Rectal smooth muscle tissue (tissue), 1 donor: ENCODE measurements at regions not wholly inside any gene's neighbourhood (a gene's known extent, or its start where the extent isn't known, plus 50 kb on each side); places are given as distances from the start of the nearest gene placed in this dataset.
"Not testable (repeated sequence)": the region's sequence is repeated elsewhere in the genome, so short reads cannot be mapped to it uniquely, and the experiment has no call there.

Experiments used
- H3K27ac ChIP-seq: one replicate; pipeline ENCODE4 v1.7.0; 2013; ENCODE audit warnings: low read depth, low read length, inconsistent platforms
- H3K27me3 ChIP-seq: one replicate; pipeline ENCODE4 v1.7.0; 2013; ENCODE audit warnings: low read length; ENCODE audit not compliant: control insufficient read depth, insufficient read depth
- H3K36me3 ChIP-seq: one replicate; pipeline ENCODE4 v1.7.0; 2013; ENCODE audit warnings: low read length; ENCODE audit not compliant: control insufficient read depth, insufficient read depth
- H3K4me1 ChIP-seq: one replicate; pipeline ENCODE4 v1.7.0; 2013; ENCODE audit warnings: low read length; ENCODE audit not compliant: control insufficient read depth, insufficient read depth
- H3K4me3 ChIP-seq: one replicate; pipeline ENCODE4 v1.7.0; 2013; ENCODE audit warnings: low read length
- H3K9ac ChIP-seq: one replicate; pipeline ENCODE4 v1.7.0; 2013; ENCODE audit warnings: low read length

DNA sequence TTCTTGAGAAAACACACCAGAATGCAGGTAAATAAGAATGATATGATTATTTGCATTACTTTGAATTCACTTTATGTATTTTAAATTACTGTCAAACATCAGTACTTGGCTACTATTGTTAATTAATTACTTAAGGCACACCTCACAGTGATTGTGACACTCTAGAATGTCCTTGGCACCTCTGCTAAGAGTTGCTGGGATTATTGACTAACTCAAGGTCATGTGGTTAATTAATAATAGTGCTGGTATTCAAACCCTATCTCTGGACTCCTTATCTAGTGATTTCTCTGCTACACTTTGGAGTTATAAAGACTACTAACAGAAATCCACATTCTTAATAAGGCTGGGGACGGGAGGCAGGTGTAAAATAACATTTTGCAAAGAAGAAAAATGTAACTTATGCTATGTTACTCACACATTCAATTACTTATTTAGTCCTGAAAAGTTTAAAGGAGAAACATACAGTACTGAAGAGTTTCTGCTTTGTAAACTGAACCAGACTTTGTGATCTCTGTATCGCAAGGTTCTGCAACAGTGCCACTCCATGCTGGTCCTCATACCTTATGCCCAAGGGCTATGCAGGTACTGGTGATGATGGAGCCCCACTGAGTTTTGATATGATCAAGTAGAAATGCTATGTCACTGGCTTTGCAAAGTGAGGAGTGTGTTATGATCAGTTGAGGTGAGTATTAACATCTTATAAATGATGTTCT lies 242.7 kb downstream of the MID1IP1 start:
- no peaks in the 10 kb centered on the region for H3K27me3 ChIP-seq

DNA sequence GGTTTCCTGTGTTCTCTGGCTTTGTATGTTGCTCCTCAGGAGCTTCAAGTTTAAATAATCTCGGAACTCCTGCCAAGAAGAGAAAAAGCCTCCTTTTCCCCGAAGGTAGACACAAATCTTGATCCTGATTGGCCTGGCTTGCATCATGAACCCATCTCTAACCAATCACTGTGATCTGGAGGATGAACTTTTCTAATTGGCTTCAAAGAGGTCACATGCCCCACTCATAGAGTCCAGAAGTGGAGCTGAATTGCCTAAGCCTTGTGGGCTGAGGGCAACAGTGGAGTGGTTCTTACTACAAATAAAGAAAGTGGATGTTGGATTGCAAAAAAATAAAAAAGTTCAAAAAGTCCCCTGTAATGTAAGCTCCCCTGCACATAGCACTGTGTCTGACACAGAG lies 245.9 kb downstream of the MID1IP1 start:
- no peaks in the 10 kb centered on the region for H3K4me1 ChIP-seq
- no peak overlapping the region for H3K27ac ChIP-seq
- H3K27me3 ChIP-seq, result no peaks in the 10 kb centered on the region
- H3K4me3 ChIP-seq, result no peak overlapping the region
- no peak overlapping the region for H3K9ac ChIP-seq
- H3K36me3 ChIP-seq, result no peaks in the 10 kb centered on the region

More for the DNA sequence above, 242.7 kb downstream of the MID1IP1 start:
- Histone ChIP-seq H3K4me3 (no peak overlapping the region), H3K27ac (no peak overlapping the region), H3K4me1 (no peaks in the 10 kb centered on the region), H3K9ac (no peak overlapping the region), H3K36me3 (no peaks in the 10 kb centered on the region)

DNA sequence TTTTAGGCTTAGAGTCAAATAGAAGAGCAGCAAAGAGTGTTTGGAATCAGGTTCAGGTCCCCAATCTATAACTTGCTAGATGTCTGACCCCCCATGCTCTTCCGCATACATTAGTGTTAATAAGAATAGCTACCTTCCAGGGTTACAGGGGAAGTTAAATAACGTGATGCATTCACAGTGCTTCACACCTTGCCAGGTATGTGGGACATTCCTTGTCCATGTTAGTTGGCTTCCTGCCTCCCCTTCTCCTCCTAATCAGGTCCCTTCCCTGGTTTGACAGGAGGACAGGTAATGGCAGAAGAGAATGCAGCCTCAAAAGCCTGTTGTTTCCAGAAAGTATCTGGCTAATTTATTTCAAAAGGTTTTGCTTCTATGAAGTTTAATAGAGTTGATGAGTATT lies 248.7 kb downstream of the MID1IP1 start:
- Histone ChIP-seq H3K4me1 (no peaks in the 10 kb centered on the region), H3K4me3 (no peak overlapping the region), H3K27ac (no peak overlapping the region), H3K9ac (no peak overlapping the region), H3K36me3 (no peaks in the 10 kb centered on the region), H3K27me3 (no peaks in the 10 kb centered on the region)

DNA sequence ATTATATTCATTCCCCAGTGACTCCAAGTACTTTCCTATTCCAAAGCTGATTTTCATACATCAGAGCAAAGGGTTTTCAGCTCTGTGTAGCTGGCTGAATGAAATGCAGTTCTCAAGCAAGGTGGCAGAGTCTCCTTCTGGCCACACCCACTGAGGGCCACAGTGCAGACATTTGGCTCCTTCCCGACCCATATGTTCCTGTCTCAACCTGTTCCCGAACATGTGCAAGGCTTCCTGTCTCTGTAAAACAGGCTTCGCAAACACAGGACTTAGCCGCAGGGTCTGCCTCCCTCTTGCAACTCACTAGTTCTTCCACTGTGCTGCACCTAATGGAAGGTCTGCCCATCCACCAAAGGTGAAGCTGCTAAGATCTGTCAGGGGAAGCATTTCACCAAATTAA lies 249.2 kb downstream of the MID1IP1 start:
- Histone ChIP-seq H3K9ac (no peak overlapping the region), H3K27ac (no peak overlapping the region), H3K27me3 (no peaks in the 10 kb centered on the region), H3K4me1 (no peaks in the 10 kb centered on the region), H3K4me3 (no peak overlapping the region), H3K36me3 (no peaks in the 10 kb centered on the region)

DNA sequence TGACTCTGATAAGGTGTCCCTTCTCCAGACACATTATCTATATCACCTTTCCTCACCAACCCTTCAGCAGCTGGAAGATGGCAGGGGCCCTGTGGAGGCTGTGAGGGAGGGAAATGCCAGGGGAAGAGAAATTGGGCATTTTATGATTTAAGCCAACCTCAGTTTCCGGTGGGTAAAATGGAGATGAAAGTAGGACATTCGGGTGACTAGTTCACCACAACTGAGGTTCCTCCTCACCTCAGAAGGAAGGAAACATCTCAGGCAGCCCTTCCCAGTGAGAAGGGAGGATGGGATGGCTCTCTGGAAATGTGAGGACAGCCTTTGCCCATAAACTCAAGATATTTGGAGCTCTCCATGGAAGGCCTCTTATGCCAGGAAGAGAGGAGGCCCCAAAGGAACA lies 251.5 kb downstream of the MID1IP1 start:
- Histone ChIP-seq H3K9ac (no peak overlapping the region), H3K27ac (no peak overlapping the region), H3K4me3 (no peak overlapping the region), H3K27me3 (no peaks in the 10 kb centered on the region), H3K36me3 (no peaks in the 10 kb centered on the region), H3K4me1 (no peaks in the 10 kb centered on the region)

DNA sequence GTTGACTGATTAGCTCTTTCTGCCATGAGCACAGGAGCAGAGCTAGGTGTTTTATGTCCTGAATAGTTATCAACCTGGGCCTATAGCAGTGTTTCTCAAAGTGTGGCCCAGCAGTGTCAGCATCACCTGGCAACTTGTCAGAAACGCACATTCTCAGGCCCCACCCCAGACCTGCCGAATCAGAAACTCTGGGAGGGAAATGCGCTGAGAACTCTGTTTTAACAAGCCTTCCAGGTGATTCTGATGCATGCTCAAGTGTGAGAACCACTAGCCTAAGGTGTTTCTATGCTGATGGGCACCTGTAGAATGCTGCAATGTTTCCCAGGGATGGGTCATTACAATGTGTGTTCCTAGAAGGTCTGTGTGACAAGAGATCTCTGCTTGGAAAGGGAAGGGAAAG lies 257.5 kb downstream of the MID1IP1 start:
- no peaks in the 10 kb centered on the region for H3K27me3 ChIP-seq

DNA sequence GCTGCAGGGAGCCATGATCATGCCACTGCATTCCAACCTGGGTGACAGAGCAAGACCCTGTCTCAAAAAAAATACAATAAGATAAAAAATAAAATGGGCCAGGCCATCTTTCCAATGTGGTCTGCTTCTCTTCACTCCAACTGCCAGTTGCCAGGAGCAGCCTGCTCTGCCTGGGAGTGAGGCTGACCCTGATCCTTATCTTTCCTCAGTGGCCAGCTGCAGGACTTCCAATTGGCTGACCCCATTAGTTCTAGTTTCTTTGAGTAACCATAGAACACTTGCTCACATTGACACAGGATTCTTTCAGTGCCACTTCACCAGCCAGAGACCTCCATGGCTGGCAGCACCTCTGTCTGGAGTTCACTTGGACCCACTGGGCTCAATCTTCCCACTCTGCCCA lies 258.6 kb downstream of the MID1IP1 start:
- Histone ChIP-seq H3K4me3 (no peak overlapping the region), H3K4me1 (no peaks in the 10 kb centered on the region), H3K9ac (no peak overlapping the region), H3K36me3 (no peaks in the 10 kb centered on the region), H3K27ac (no peak overlapping the region), H3K27me3 (no peaks in the 10 kb centered on the region)

More for the DNA sequence above, 257.5 kb downstream of the MID1IP1 start:
- no peaks in the 10 kb centered on the region for H3K36me3 ChIP-seq
- H3K4me1 ChIP-seq, result no peaks in the 10 kb centered on the region
- no peak overlapping the region for H3K27ac ChIP-seq
- H3K9ac ChIP-seq, result no peak overlapping the region
- no peak overlapping the region for H3K4me3 ChIP-seq

DNA sequence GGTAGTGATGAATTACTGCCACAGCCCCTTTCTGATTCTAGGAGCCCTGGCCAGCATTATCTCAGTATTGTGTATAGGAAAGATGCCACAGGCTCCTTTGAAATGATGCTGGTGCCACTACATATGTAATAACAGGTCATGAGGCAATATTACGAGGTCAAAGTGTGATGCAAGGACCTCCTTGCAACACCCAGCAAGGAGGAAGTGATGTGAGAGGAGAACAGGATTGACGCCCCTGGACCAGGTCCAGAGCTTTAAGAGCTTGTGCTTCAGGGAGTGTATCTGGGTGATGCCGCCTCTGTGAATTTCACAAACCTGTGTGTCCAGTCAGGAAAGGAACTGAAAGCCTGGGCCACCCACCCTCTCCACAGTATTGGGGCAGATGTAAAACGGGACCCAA lies 261.8 kb downstream of the MID1IP1 start:
- H3K4me1 ChIP-seq, result no peaks in the 10 kb centered on the region
- H3K27ac ChIP-seq, result no peak overlapping the region
- H3K36me3 ChIP-seq, result no peaks in the 10 kb centered on the region
- no peak overlapping the region for H3K9ac ChIP-seq
- H3K27me3 ChIP-seq, result no peaks in the 10 kb centered on the region
- H3K4me3 ChIP-seq, result no peak overlapping the region

DNA sequence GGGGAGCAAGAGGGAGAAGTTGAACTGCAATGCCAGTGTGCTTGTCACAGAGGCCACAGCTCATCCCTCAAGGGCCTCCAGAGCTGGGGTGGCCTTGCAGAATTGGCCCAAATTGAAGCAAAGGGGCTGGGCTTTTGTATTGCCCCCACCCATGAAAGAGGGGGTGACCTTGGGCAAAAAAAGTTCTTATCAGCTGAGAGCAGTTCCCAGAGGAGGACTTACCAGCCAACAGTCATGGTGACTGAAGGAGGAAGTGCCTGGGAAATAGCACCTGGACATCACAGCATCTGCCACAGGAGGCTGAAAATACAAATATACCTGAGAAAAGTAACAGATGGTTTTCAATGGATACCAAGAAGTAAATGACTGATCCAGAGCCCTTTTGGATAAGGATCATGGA lies 262.4 kb downstream of the MID1IP1 start:
- no peaks in the 10 kb centered on the region for H3K27me3 ChIP-seq
- no peak overlapping the region for H3K27ac ChIP-seq
- no peak overlapping the region for H3K9ac ChIP-seq
- no peaks in the 10 kb centered on the region for H3K36me3 ChIP-seq
- H3K4me1 ChIP-seq, result no peaks in the 10 kb centered on the region
- no peak overlapping the region for H3K4me3 ChIP-seq

DNA sequence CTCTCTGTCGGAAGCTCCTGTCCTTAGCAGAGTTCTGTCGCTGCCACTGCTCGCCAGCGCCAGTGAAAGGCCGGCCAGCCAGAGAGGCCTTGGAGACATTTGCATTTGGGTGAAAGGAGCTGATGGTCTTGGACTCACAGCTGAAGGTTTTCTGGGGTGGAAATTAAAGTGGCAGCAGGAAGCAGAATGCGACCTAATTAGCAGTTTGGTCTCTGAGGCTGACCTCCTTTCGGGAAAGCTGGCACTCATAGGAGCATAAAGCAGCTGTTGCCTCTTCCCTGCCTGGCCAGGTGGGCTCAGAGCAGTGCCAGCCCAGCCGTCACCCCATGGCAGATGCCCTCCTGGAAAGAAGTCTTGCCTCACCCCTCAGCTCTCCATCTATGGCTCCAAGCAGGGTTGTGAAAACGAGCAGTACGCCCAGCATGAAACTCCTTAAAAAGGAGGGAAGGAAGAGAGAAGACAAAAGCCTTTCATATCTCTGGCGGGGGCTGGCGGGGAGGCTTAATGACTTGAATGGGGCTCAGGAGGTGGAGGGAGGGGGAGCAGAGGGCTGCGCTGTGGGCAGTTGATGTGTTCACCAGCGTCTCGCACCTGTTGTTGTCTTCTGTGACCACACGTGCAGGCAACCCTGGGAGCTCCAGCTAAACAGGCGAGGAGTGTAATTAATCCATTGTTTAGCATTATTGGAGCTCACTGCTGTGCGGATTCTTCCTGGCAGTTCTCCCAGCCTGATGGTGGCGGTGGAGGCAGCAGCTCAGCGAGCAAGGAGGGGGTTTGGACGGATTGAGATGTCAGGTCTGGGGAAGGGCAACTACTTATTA lies 264.0 kb downstream of the MID1IP1 start:
- Histone ChIP-seq H3K4me1 (no peaks in the 10 kb centered on the region), H3K27ac (peak overlapping the region; percentile 42), H3K27me3 (no peaks in the 10 kb centered on the region), H3K36me3 (no peaks in the 10 kb centered on the region), H3K9ac (no peak overlapping the region), H3K4me3 (no peak overlapping the region)

DNA sequence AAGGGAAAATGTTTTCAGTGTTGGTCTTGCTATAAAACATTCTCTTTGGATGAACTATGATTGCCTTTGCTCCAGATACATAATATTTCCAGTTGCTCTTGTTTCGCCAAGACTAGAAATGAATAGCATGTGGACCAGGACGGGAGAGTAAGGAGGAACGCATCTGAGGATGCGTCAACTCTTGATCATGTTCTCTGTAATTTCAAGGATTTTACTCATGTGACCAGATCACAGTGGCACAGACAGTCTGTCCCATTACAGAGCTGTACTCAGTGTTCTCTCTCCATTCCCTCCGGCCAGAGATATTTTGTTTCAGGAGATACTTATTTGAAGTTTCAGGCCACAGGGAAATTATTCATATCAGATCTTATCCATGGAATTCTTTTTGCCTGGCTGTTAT lies 266.6 kb downstream of the MID1IP1 start:
- H3K4me3 ChIP-seq, result no peak overlapping the region
- H3K27me3 ChIP-seq, result no peaks in the 10 kb centered on the region
- H3K4me1 ChIP-seq, result no peaks in the 10 kb centered on the region
- no peak overlapping the region for H3K27ac ChIP-seq
- no peak overlapping the region for H3K9ac ChIP-seq
- H3K36me3 ChIP-seq, result no peaks in the 10 kb centered on the region

DNA sequence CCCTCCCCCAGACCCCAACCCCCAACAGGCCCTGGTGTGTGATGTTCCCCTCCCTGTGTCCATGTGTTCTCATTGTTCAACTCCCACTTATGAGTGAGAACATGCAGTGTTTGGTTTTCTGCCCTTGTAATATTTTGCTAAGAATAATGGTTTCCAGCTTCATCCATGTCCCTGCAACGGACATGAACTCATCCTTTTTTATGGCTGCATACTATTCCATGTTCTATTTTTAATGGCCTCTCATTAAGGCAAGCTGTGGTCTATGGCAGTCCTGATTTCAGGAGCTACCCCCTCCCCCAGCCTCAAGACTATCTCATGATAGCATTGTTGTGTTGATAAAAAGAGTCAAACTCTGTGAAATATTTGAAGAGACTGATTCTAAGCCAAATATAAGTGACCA lies 267.4 kb downstream of the MID1IP1 start:
- not testable (repeated sequence) for H3K4me1 ChIP-seq, H3K36me3 ChIP-seq, H3K9ac ChIP-seq, H3K27ac ChIP-seq, H3K27me3 ChIP-seq, H3K4me3 ChIP-seq

DNA sequence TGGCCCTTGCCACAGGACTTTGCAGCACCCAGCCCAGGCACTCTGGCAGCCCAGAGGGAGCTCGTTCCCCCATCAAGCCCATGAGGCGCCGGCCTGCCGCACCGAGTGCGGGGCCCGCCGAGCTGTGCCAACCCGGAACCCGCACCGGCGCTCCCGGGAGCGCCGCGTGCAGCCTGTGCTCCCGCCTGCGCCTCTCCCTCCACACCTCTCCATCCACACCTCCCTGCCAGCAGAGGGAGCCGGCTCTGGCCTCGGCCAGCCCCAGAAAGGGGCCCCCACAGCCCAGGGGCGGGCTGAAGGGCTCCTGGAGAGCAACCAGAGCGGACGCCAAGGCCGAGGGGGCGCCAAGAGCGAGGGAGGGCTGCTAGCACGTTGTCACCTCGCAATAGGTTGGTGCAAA lies 268.8 kb downstream of the MID1IP1 start:
- Histone ChIP-seq H3K27me3 (no peaks in the 10 kb centered on the region), H3K4me1 (no peaks in the 10 kb centered on the region)

More for the DNA sequence above, 268.8 kb downstream of the MID1IP1 start:
- Histone ChIP-seq H3K36me3 (no peaks in the 10 kb centered on the region), H3K4me3 (no peak overlapping the region), H3K27ac (no peak overlapping the region), H3K9ac (no peak overlapping the region)
